ENCODE measurements at regions not wholly inside any gene's neighbourhood (a gene's known extent, or its start where the extent isn't known, plus 50 kb on each side); places are given as distances from the start of the nearest gene placed in this dataset.

GRCh38 chr7:17153536-17153935 is 144.9 kb upstream of the AHR start:
- Mint-ChIP-seq H3K4me3 (peak overlapping the region; percentile 26), H3K27me3 (peaks cover 0 to 3% of the 10 kb centered on the region in 2 donors), H3K9me3 (peaks cover 3% of the 10 kb centered on the region), H3K27ac (peak overlapping the region; percentile 20 to 83), H3K4me1 (ENCODE audit: low read depth in 2 of 2) (peaks cover 20 to 24% of the 10 kb centered on the region in 2 donors), H3K36me3 (no peaks in the 10 kb centered on the region)
- ATAC-seq (peak in 1 of 2 donors; percentile 33), DNase-seq (ENCODE audit: low spot score) (no peak)

DNA sequence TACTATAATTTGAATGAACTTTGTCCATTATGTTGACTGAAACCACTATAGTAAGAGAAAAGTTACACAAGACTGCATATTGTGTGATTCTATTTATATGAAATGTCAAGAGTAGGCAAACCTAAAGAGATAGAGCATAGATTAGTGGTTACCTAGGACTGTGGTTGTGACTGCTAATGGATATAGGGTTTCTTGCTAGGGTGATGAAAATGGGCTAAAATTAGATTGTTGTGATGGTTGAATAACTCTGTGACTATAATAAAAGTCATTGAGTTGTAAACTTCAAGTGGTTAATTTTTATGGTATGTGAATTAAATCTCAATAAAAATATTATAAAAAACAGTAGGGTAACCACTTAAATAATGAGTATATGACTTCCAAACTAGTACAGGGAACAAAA is 142.9 kb upstream of the AHR start:
- ATAC-seq: no peak
- Mint-ChIP-seq H3K27ac (no peak overlapping the region), H3K9me3 (peaks cover 3% of the 10 kb centered on the region), H3K36me3 (no peaks in the 10 kb centered on the region), H3K4me3 (no peak overlapping the region), H3K4me1 (ENCODE audit: low read depth in 2 of 2) (peaks cover 31 to 32% of the 10 kb centered on the region in 2 donors), H3K27me3 (peaks cover 0 to 3% of the 10 kb centered on the region in 2 donors)
- no peak for DNase-seq (ENCODE audit: low spot score)

DNA sequence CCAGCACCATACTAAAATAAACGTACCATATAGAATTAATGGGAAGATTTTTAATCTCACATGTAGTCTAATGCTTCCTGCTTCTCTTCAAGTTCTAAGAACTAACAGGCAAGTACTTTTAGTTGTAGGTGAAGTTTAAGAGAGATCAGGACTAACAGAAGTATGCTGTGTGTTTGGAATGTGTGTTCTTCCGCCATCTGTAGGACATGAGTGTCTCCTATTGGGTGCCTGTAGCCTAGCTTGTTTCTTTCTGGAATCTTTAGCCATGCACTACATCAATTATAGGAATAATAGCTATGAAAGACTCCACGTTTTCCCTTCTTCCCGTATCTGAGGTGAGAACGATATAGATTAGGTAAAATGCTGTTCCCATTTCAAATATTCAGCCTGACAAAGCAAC is 140.2 kb upstream of the AHR start:
- no peak overlapping the region for H3K4me3 Mint-ChIP-seq
- ATAC-seq (no peak), DNase-seq (ENCODE audit: low spot score) (no peak)
- peak overlapping the region in 1 of 2 donors; percentile 24 for H3K27ac Mint-ChIP-seq
- peaks cover 12% of the 10 kb centered on the region for H3K36me3 Mint-ChIP-seq
- peaks cover 0 to 3% of the 10 kb centered on the region in 2 donors for H3K27me3 Mint-ChIP-seq
- peaks cover 7% of the 10 kb centered on the region for H3K9me3 Mint-ChIP-seq
- peaks cover 25 to 29% of the 10 kb centered on the region in 2 donors for H3K4me1 Mint-ChIP-seq (ENCODE audit: low read depth in 2 of 2)

- ATAC-seq: peak; percentile 79
- Mint-ChIP-seq H3K4me3 (peak overlapping the region; percentile 16), H3K27me3 (peaks cover 0 to 3% of the 10 kb centered on the region in 2 donors), H3K27ac (peak overlapping the region; percentile 30 to 48), H3K4me1 (ENCODE audit: low read depth in 2 of 2) (peaks cover 16 to 21% of the 10 kb centered on the region in 2 donors), H3K9me3 (peaks cover 7% of the 10 kb centered on the region), H3K36me3 (peaks cover 12% of the 10 kb centered on the region)
- DNase-seq (ENCODE audit: low spot score): no peak
Observed at GRCh38 chr7:17159500-17160037, 138.9 kb upstream of the AHR start.

GRCh38 chr7:17166824-17167379 is 131.6 kb upstream of the AHR start:
- peaks cover 4% of the 10 kb centered on the region for H3K9me3 Mint-ChIP-seq
- no peak overlapping the region for H3K4me3 Mint-ChIP-seq
- DNase-seq (ENCODE audit: low spot score): no peak
- peaks cover 6 to 11% of the 10 kb centered on the region in 2 donors for H3K4me1 Mint-ChIP-seq (ENCODE audit: low read depth in 2 of 2)
- peaks cover 10% of the 10 kb centered on the region for H3K36me3 Mint-ChIP-seq
- no peaks in the 10 kb centered on the region for H3K27me3 Mint-ChIP-seq
- no peak overlapping the region for H3K27ac Mint-ChIP-seq
- no peak for ATAC-seq

GRCh38 chr7:17168416-17168815 is 130.0 kb upstream of the AHR start:
- H3K4me1 Mint-ChIP-seq (ENCODE audit: low read depth in 2 of 2): peaks cover 2 to 11% of the 10 kb centered on the region in 2 donors
- H3K36me3 Mint-ChIP-seq: no peaks in the 10 kb centered on the region
- H3K9me3 Mint-ChIP-seq: no peaks in the 10 kb centered on the region
- H3K4me3 Mint-ChIP-seq: no peak overlapping the region
- ATAC-seq (no peak), DNase-seq (ENCODE audit: low spot score) (no peak)
- no peak overlapping the region for H3K27ac Mint-ChIP-seq
- H3K27me3 Mint-ChIP-seq: no peaks in the 10 kb centered on the region

GRCh38 chr7:17171427-17171826 is 127.0 kb upstream of the AHR start:
- no peaks in the 10 kb centered on the region for H3K27me3 Mint-ChIP-seq
- ATAC-seq (no peak), DNase-seq (ENCODE audit: low spot score) (no peak)
- H3K4me1 Mint-ChIP-seq (ENCODE audit: low read depth in 2 of 2): peaks cover 5 to 11% of the 10 kb centered on the region in 2 donors
- no peak overlapping the region for H3K4me3 Mint-ChIP-seq
- no peaks in the 10 kb centered on the region for H3K36me3 Mint-ChIP-seq
- no peak overlapping the region for H3K27ac Mint-ChIP-seq
- H3K9me3 Mint-ChIP-seq: no peaks in the 10 kb centered on the region

DNA sequence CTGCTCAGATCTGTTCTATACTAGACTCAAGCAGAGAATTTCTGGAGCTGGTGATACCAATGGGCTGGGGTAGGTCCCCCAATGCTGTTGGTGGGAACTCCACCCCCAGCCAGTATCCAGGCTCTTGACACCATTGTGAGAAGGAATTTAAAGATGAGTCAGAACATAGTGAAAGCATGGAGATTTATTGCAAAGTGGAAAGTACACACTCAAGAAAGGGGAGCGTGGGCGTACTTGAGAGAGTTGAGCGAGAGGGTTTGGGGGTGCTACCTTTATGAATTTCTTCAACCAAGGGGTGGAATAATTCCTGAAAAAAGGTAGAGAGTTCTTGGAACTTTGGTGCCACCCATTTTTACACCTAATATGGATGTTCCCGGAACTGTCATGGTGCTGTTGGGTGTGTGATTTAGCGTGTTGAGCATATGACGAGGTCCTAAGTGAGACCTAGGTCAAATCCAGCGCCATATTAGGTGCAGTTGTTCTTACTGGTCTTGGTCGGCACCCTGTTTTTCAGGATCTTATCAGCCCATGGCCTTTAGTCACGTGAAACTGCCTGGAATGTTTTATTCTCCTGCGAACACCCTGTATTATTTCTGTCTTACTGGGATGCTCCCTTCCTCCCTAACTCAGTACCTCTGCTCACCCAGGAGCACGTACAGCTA is 122.0 kb upstream of the AHR start:
- DNase-seq (ENCODE audit: low spot score) (no peak), ATAC-seq (no peak)
- peaks cover 0 to 3% of the 10 kb centered on the region in 2 donors for H3K4me1 Mint-ChIP-seq (ENCODE audit: low read depth in 2 of 2)
- no peaks in the 10 kb centered on the region for H3K9me3 Mint-ChIP-seq
- peaks cover 0 to under 1% of the 10 kb centered on the region in 2 donors for H3K27me3 Mint-ChIP-seq
- H3K4me3 Mint-ChIP-seq: no peak overlapping the region
- H3K27ac Mint-ChIP-seq: no peak overlapping the region
- H3K36me3 Mint-ChIP-seq: no peaks in the 10 kb centered on the region

GRCh38 chr7:17178545-17178944 is 119.9 kb upstream of the AHR start:
- H3K27ac Mint-ChIP-seq: no peak overlapping the region
- H3K36me3 Mint-ChIP-seq: no peaks in the 10 kb centered on the region
- H3K4me1 Mint-ChIP-seq (ENCODE audit: low read depth in 2 of 2): peaks cover 0 to 3% of the 10 kb centered on the region in 2 donors
- DNase-seq (ENCODE audit: low spot score) (no peak), ATAC-seq (no peak)
- H3K27me3 Mint-ChIP-seq: peaks cover 5 to 6% of the 10 kb centered on the region in 2 donors
- H3K4me3 Mint-ChIP-seq: no peak overlapping the region
- no peaks in the 10 kb centered on the region for H3K9me3 Mint-ChIP-seq

DNA sequence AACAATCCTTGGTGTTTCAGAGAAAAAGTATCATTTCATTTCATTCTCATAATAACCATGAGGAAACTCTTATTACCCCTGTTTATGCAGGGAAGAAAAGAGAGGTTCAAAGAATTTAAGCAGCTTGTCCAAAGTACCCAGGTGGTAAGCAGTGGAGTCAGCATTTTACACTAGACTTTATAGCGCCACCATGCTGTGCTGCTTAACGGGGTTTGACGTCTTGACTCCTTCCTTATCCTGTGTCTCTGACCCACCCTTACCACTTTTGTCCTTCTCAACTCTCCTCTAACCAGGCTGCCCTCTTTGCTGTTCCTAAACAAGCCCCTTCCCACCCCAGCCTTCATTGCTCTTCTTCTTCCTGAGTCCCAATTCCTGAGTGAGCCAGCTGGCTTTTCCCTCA is 117.0 kb upstream of the AHR start:
- ATAC-seq: no peak
- H3K4me1 Mint-ChIP-seq (ENCODE audit: low read depth in 2 of 2): peaks cover 9 to 10% of the 10 kb centered on the region in 2 donors
- H3K4me3 Mint-ChIP-seq: no peak overlapping the region
- H3K36me3 Mint-ChIP-seq: no peaks in the 10 kb centered on the region
- peaks cover 5 to 6% of the 10 kb centered on the region in 2 donors for H3K27me3 Mint-ChIP-seq
- H3K9me3 Mint-ChIP-seq: no peaks in the 10 kb centered on the region
- no peak for DNase-seq (ENCODE audit: low spot score)
- no peak overlapping the region for H3K27ac Mint-ChIP-seq

DNA sequence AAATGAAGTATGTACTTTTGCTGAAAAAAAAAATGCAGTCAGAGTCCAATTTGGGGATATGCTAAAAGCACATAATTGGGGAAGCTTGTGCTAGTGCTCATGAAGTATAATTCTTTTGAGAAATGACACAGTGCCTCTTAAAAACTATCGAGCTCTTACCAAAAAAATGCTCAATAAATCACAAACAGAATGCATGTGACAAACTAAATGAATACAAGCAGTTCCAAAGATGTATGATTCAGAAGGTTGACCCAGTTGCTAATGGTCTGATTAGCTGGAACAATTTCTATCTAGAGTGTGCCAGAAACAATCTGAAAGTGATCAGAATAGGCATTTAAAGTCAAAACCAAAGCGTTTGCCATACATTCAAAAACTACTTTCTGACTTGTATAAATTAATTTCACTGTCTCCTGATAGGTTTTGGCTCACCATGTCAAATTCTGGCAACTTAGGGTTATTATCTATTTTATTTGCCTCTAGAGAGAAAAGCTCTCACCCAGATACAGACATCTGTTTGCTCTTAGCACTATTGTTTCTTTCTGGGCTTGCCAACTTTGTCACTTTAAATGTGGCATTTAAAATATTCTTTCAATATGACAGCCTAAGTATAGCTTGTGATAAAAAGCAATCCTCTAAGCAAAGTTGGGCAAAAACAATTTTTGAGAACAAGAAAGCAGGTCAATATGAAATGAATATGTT is 114.7 kb upstream of the AHR start:
- H3K27ac Mint-ChIP-seq: no peak overlapping the region
- no peak for DNase-seq (ENCODE audit: low spot score)
- peaks cover 5 to 6% of the 10 kb centered on the region in 2 donors for H3K27me3 Mint-ChIP-seq
- no peaks in the 10 kb centered on the region for H3K9me3 Mint-ChIP-seq
- no peaks in the 10 kb centered on the region for H3K36me3 Mint-ChIP-seq
- peaks cover 12 to 14% of the 10 kb centered on the region in 2 donors for H3K4me1 Mint-ChIP-seq (ENCODE audit: low read depth in 2 of 2)
- ATAC-seq: no peak
- H3K4me3 Mint-ChIP-seq: no peak overlapping the region

DNA sequence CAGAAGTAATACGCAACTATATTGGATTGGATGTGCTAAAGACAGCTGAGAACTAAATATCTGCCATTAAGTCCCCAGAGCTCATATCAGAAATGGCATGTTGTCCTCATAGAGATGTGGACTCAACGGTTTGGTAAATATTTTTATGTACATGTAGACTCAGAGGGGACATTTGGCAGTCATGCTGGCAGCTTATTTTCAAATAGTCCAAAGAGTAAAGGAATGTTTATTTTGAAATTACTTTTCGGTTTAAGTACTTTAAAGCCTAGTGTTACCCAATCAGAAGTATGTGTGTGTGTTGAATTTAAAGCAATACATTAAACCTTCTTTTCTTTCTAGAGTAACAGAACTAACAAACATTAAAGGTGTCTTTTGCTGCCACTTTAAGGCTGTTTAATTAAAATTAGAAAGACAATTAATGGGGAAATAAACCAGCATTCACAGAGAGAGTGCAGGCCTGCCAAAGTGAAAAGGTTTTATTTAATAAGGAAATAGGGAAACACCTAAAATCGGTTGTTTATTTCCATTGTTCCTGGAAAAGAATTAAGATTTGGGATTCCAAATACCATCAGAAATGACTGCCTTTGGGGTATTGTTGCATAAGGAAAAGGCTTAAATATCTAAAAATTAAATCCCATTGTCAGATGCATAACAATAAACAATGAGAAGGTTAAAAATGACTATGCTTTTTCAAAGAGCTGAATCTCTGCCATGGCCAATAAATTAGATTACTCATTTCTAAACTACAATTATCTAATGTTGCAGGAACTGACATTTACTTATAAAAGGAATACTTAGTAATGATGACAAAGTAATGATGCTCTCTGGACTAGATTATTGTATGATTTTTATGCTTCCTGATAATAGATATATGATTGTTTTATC is 113.4 kb upstream of the AHR start:
- peak overlapping the region; percentile 23 to 81 for H3K27ac Mint-ChIP-seq
- ATAC-seq (no peak), DNase-seq (ENCODE audit: low spot score) (no peak)
- peaks cover 5 to 6% of the 10 kb centered on the region in 2 donors for H3K27me3 Mint-ChIP-seq
- H3K4me3 Mint-ChIP-seq: no peak overlapping the region
- H3K36me3 Mint-ChIP-seq: no peaks in the 10 kb centered on the region
- H3K9me3 Mint-ChIP-seq: no peaks in the 10 kb centered on the region
- peaks cover 14 to 16% of the 10 kb centered on the region in 2 donors for H3K4me1 Mint-ChIP-seq (ENCODE audit: low read depth in 2 of 2)

GRCh38 chr7:17185690-17186070 is 112.8 kb upstream of the AHR start:
- Mint-ChIP-seq H3K27me3 (peaks cover 5 to 6% of the 10 kb centered on the region in 2 donors), H3K4me3 (no peak overlapping the region), H3K27ac (peak overlapping the region; percentile 23 to 81), H3K36me3 (no peaks in the 10 kb centered on the region), H3K4me1 (ENCODE audit: low read depth in 2 of 2) (peaks cover 14 to 16% of the 10 kb centered on the region in 2 donors), H3K9me3 (no peaks in the 10 kb centered on the region)
- ATAC-seq (peak; percentile 70 to 72), DNase-seq (ENCODE audit: low spot score) (no peak)
